Left renal pelvis (tissue), 4 donors: ENCODE measurements at regions not wholly inside any gene's neighbourhood (a gene's known extent, or its start where the extent isn't known, plus 50 kb on each side); places are given as distances from the start of the nearest gene placed in this dataset.
"Not testable (repeated sequence)": the region's sequence is repeated elsewhere in the genome, so short reads cannot be mapped to it uniquely, and the experiment has no call there.

ENCODE experiments used
- DNase-seq, 4 donors: peaks; one replicate each; pipeline ENCODE4 v3.0.0-alpha.2; 2013; ENCODE audit warnings: low read depth in 4 of 4, low spot score in 3 of 4

GRCh38 chr4:189519186-189519585, 421.5 kb upstream of the FRG1 start:
- peak in 1 of 4 donors; percentile 15 for DNase-seq

DNA sequence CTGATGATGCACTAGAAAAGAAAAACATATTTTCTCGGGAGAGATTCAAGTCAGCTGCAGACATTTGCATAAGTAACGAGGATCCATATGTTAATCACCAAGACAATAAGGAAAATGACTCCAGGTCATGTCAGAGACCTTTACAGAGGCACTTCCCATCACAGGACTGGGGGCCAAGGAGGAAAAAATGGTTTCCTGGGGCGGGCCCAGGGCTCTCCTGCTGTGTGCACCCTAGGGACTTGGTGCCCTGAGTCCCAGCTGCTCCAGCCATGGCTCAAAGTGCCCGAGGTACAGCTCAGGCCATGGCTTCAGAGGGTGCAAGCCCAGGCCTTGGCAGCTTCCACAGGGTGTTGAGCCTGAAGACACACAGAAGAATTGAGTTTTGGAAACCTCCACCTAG, 415.4 kb upstream of the FRG1 start:
- no peak for DNase-seq

- no peak for DNase-seq
Measured at GRCh38 chr4:189530848-189531247, 409.8 kb upstream of the FRG1 start.

DNA sequence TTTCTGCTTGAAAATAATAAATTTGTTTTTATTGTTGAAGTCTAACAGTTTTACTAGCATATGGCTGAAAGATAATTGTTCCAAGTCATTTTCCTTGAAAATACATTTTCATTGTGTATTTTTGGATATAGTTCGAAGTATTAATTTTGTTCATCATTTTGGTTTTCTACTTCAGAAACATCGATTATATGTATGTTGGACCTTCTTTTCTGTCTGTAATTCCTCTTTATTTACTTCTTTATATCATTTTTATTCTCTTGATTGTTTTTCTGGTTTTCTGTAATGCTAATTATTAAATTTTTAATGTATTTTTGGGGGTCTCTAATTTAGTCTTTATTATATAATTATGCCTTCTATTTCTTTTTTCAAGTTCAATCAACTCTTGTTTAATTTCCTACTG, 407.1 kb upstream of the FRG1 start:
- no peak for DNase-seq

- no peak for DNase-seq
Measured at GRCh38 chr4:189547559-189547958, 393.1 kb upstream of the FRG1 start.

GRCh38 chr4:189548484-189549125, 392.1 kb upstream of the FRG1 start:
- DNase-seq: peak in 2 of 4 donors; percentile 27 to 48

DNA sequence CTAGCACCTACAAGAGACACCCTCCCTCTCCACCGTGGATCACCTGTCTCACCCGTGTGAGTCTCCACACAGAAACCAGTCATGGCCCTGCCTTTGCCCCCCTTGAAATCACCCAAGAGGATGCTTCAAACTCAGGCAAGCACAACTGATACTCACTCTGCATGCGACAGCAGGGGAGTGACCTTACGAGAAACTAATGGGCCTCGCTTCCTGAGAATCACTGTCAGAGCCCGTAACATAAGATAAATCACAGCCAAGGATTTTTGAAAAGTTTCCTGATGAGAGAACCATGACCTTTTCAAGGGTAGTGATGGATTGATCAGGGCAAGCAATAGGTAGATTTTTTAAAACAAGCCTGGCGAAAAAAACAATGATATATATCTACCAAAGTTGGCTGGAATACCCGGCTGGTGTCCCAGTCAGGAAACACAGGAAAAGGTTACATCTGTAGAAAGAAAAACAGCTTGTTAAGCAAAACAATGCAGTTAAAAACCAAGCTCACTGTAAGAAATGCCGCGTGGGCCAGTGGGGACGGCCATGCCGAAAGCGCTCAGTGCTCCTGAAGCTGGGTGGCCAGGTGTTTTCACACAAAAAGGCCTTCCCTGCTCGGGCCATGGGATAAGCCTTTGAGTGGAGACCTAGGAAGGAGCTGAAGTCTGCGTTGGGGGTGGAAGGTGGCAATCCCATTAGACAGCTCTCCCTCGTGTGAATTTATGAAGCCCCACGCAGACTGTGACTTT, 388.6 kb upstream of the FRG1 start:
- DNase-seq: not testable (repeated sequence)

- DNase-seq: not testable (repeated sequence)
Measured at GRCh38 chr4:189560605-189561004, 380.1 kb upstream of the FRG1 start.

DNA sequence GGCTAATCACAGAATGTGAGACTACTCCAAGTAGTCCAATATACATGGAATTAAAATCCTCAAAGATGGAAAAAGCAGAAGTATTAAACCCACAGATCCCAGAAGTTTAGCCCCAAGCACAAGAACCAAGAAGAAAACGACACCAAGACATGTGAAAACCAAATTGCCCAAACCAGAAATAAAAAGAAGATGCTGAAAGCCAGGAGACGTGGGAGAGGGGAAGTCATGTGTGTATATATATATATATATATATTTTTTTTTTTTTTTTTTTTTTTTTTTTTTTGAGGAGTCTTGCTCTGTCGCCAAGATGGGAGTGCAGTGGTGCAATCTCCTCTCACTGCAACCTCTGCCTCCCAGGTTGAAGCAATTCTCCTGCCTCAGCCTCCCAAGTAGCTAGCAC, 376.9 kb upstream of the FRG1 start:
- DNase-seq: not testable (repeated sequence)

GRCh38 chr4:189566271-189566670, 374.4 kb upstream of the FRG1 start:
- not testable (repeated sequence) for DNase-seq

- DNase-seq: not testable (repeated sequence)
Measured at GRCh38 chr4:189566900-189567299, 373.8 kb upstream of the FRG1 start.

DNA sequence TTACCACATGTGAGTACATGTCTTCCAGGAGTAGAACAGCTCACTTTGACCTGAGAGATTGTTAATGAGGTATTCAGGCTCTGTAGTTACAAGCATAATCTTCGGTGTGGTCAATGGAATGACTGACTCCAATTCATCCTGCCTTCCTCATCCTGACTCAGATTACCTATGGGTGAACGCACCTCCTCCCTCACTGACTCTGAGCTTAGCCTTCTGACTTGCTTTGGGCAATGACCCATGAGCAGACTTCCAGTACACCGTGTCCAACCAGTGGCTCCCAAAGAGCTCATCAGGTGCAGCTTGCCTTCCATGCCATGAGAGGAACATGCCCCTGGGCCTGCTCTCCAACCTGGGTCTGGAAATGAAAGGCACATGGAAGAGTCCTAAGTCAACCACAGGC, 361.0 kb upstream of the FRG1 start:
- not testable (repeated sequence) for DNase-seq

DNA sequence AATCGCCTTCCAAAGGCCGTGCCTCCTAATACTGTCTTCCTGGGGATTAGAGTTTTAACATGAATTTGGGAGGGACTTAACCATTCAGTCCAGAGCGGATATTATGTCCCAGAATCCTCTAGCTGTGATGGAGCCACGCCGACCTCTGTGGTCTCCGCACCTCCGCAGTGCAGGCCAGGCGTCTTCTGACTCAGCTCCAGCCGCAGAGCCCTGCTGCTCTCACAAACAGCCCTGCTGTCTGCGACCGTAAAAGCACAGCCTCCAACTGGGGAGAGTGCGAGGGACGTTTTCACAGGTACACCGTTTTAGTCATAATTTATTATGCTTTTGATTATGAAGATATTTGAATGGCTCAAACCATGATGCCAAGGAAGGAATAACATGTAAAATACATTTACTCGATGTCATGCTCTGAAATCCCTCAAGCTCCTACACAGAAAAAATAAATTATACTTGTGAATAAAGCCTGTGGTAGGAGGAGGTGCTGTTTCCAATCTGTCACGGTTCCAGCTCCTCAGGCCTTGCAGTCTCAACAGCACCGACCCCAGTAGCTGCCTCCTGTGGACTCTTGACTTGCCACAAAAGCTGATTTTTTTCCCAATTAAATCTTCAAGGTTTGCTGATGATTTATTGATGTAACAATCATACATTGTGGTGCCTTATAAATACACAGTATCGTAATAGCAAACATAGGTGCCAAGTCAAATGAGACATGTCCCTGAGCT, 353.6 kb upstream of the FRG1 start:
- DNase-seq: not testable (repeated sequence)

DNA sequence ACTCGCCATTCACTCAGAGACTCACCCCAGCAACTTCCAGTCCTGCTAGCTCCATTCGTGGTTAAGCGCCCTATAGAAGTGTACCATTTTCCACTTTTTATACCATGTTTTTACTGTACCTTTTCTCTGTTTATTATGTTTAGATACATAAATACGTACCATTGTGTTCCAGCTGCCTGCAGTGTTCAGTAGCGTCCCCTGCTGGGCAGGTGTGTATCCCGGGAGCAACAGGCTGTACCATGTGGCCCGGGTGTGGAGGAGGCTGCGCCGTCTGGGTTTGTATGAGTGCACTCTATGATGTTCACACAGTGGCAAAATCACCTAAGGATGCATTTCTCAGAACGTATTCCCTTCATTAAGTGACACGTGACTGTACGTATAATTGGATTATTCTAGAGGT, 351.5 kb upstream of the FRG1 start:
- DNase-seq: not testable (repeated sequence)

DNA sequence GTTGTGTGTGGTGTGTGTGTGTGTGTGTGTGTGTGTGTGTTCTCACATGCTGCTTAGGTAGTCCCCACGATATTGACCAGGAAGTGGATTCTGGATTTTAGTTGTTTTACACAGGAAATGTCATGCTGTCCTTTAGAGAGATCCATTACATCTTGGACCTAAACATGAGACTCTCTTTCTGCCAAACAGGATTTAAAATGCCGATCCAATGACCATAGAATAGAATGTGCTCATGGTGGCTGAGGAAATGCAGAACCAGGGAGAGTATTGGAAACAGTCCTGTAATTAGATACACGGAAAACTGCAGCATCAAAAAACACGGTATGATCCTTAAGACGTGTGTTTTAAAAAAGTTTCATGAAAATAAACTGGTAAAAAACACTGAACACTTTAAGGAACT, 347.8 kb upstream of the FRG1 start:
- DNase-seq: no peak

- no peak for DNase-seq
Measured at GRCh38 chr4:189597341-189597740, 343.3 kb upstream of the FRG1 start.

DNA sequence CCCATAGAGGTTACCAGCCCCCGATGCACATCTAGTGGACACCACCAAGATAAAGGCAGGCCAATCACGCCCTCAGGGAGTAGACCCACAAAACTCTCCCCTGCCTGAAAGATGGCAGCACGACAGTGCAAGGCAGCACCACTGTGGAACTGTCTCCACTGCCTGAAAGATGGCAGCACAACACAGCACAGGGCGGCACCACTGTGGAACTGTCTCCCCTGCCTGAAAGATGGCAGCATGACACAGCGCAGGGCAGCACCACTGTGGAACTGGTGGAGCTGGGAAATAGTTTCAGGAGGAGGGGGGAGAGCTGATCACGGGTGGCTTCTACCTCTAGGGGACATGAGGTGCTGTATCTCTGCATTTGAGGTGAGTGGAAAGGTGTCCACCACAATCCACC, 340.4 kb upstream of the FRG1 start:
- DNase-seq: no peak

GRCh38 chr4:189600718-189601435, 339.8 kb upstream of the FRG1 start:
- no peak for DNase-seq

- DNase-seq: not testable (repeated sequence)
Measured at GRCh38 chr4:189602827-189603226, 337.8 kb upstream of the FRG1 start.

DNA sequence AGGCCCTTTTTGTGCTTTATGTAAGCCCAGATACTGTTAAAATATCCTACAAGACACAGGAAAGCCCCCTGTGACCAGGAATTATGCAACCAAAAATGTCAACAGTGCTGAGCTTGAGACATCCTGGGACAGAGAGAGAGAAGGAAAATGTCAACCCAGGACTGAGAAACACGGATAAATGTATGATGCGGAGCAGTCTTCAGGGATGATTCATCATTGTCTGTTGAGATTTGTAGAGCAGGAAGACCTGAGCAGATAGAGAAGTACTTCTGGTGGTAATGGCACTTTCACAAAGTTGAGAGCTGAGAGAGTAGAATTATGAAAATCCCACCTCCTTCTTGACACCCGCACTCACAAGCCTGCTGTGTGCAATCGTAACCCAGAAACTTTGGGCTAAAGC, 330.1 kb upstream of the FRG1 start:
- not testable (repeated sequence) for DNase-seq

DNA sequence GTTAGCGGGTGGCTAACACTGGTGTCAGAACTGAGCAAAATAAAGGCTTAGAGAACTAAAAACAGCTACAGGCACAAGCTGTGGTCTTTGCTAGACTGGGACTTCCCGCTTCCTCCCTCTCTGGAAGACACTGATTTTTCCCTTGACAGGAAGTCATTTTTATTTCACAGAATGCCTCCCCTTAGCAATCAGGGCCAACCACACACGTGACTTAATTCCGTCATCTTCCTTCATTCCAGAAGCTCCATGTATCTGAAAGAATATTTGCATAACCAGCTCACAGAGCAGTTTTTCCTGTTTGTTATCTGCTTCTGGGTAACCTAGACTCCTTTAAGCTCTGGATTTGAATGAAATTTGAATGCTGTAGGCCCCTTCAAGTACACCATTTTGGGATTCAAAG, 327.5 kb upstream of the FRG1 start:
- DNase-seq: peak in 1 of 4 donors; percentile 10
